ENCODE measurements at regions not wholly inside any gene's neighbourhood (a gene's known extent, or its start where the extent isn't known, plus 50 kb on each side); places are given as distances from the start of the nearest gene placed in this dataset.
"Not testable (repeated sequence)": the region's sequence is repeated elsewhere in the genome, so short reads cannot be mapped to it uniquely, and the experiment has no call there.

DNA sequence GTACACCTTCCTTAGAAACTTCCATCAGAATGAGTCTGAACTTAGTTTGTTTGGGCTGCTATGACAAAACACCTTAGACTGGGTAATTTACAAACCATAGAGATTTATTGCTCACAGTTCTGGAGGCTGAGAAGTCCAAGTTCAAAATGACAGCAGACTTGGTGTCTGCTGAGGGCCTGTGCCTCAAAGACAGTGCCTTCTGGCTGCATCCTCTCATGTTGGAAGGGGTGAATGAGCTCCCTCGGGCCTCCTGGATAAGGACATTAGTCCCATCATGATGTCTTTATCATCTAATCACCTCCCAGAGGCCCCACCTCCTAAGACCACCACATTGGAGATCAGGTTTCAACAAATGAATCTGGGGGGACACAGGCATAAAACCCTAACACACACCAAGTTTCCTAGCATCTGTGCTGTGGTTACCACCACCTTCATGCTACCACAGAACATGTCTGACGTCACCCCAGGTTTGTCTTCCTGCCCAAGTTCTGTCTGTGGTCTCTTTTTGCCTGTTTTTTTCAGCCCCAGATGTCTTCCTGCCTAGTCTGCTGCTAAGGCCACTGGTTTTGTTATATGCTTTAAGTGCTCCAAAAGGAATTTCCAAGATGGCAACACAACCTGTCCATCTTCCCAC is 150.9 kb upstream of the COBL start:
- no peak for DNase-seq

GRCh38 chr7:51459809-51460208 is 143.2 kb upstream of the COBL start:
- no peak for DNase-seq

- no peak for DNase-seq
These were observed 142.1 kb upstream of the COBL start for GRCh38 chr7:51458693-51459092.

DNA sequence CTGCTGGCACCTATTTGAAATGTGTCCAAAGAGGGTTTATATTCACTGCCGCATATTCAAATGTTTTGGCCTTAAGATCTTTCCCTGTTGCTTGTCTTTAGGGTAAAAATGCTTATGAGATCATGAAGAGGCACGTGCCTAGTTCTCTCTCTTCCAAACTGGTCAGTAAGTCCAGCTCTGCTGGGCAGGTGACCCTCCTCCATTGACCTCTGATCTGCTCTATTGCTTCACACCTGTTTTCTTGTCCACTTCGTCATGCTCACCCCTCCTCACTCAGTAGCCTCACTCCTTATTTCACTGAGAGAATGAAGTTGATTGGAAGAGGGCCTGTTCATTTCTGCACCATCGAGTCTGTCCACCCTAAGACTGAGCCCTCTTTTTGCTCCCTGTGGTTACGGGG is 140.5 kb upstream of the COBL start:
- DNase-seq, result peak; percentile 25

GRCh38 chr7:51456431-51457060 is 139.9 kb upstream of the COBL start:
- DNase-seq, result peak; percentile 75

- peak; percentile 82 for DNase-seq
These were observed 139.3 kb upstream of the COBL start for GRCh38 chr7:51455948-51456347.

DNA sequence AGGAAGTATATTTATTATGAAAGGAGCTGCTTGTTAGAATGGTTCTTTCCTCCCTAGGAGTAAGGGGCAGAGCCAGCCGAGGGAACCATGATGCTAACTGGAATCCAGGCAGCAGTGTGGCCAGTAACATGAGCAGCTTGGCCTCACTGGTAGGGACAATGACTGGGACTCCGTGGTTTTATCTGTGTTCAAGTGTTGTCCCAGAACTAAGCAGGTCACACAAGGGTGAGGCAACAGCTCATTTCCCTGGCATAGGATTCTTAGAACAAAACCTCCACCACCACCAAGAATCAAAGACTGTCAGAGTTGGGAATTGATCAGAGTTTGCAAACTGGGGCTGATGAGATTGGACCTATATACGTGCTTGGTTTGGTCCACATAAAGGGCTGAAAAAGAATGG is 138.9 kb upstream of the COBL start:
- DNase-seq, result peak; percentile 46

DNA sequence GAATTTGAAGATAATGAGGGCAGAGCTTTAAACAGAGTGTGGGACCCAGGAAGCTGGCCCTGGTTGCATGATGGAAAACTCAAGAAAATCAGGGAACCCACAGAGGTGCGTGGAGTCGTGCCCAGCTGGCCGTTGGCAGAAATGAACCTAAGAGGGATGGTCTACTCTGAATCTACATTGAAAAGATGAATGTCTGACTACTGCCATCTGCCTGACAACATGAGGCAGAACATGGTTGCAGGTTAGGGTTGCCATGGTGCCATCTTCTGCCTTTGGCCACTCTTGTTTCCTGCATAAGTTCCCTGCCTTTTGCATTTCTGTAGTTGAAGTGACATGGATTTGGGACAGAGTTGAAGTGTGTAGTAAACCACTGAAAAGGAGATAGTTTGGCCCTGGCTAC is 138.5 kb upstream of the COBL start:
- peak; percentile 51 for DNase-seq

DNA sequence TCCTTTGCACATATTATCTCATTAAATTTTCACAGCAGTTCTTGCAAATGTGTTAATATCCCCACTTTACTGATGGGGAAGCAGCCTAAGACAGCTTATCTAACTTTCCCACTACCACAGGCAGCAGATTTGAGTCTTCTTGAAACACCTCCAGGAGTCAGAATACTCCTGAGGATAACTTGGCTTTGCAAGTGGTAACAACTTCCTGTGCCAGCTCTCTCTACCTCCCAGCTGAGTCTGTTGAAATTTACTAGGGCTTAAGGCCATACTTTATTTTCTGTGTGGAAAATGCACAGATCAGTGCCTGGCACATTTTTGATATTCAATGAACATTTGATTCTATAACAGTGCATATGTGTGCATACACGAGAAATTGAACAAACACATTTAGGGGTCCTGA is 136.1 kb upstream of the COBL start:
- no peak for DNase-seq

DNA sequence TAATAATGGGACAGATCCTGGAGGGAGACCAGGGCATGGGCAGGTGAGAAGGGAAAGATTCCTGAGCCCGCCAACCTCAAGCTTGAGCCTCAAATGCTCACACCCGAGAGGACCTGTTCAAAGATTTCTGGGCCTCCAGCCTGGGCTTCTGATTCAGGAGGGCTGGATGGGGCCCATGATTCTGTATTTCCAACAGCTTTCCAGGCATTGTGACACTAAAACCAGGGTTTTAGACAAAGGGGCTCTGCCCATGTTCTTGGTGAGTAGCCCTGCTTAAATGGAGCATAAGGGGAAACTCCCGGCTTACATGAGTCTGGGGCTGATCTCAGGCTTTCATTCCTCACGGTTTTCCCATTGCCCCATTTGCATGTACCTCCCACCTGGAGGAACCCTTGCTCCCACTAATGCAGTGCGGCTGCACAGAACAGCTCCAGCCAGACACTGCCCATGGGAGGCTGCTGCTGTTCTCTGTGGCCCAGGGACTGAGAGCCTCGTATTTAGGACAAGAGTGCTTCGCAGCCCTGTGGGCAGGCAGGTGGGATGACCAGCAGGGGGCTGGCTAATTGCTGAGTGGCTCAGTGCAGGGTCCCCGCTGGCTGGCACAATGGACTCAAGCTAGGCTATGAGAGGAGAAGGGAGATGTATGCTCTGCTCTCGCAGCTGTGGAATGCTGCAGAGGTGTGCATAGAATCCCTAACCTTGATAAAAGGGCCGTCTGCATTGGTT is 135.3 kb upstream of the COBL start:
- DNase-seq, result no peak

- no peak for DNase-seq
These were observed 133.9 kb upstream of the COBL start for GRCh38 chr7:51450541-51450940.

DNA sequence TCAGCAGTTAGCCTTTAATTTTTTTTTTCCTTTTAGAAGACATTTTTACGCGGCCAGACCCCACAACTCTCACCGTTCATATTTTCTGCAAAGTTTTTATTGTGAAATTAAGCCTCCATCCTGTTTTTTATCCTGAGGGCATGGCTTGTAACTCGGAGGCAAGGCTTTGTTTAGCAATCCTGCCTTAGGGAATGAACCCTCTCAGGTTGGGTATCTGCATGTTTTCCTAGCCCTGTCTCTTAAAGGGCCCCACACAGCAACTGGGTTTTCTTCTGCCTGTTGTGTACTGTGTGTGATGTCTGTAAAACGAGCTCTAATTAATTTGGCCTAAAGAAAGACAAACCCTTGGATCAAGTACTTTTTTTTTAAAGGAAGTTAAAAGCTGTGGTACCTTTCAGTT is 130.2 kb upstream of the COBL start:
- no peak for DNase-seq

DNA sequence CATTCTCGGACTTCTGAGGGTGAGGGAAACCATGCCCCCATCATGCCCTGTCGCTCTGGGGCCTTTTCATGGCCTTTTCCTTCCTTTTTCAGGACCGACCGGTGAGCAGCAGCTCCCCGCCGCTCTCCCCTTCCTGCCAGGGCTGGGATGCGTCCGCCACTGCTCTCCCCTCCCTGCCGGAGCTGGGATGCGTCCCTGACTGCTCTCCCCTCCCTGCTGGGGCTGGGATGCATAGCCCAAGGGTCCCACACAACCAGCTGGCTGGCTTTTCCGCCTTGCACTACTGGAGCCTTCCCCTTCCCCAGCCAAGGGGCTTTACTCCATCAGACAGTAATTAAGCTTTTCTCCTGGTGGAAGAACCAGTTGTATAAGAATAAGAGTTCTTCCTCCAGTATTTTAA is 129.7 kb upstream of the COBL start:
- no peak for DNase-seq

DNA sequence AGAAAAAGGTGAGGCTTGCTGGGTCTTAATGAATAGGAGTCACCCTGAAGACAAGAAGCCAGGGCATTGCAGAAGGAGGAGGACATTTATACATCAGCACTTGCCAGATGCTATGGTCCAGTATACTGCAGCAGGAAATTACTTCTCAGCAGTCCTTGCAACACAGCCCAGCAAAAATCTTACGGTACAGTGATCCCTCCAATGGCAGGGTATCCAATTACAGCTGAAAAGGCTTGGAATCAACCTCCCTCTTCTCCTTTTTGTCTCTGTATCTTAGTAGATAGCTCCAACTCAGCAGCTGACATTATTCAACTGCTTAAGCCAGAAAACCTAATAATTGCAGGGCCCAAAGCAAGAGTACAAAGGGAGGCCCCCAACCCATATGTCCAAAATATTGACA is 128.3 kb upstream of the COBL start:
- DNase-seq, result peak; percentile 4

GRCh38 chr7:51430480-51431086 is 114.0 kb upstream of the COBL start:
- peak; percentile 66 for DNase-seq

DNA sequence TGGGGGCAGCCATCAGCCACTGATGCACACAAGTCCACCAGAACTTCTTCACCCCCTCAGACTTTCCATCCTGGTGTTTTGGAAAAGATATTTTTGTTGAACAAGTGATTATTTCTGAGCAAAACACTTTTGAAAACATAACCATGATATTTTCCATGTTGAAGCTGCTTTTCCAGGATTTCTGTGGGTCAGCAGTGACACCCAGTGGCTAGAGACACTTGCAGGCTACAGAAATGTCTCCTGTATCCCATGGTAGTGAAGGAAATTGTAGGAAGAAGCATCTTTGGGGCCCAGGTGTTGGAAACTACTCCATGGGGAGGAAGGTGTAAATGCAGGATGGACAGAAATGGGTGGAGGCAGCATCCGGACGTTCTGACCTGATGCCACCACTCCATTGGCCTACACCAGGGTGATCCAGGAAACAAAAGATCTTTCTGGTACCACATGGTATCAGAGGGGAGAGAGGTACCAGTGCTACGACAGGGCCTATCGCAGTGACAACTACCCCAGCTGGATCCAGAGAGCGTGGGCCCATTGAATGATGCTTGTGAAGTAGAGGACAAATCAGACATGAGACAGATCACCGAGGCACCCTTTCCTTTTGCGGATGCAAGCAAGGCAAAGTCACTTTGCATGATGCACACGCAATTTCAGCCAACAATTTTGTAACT is 111.7 kb upstream of the COBL start:
- DNase-seq, result peak; percentile 5

DNA sequence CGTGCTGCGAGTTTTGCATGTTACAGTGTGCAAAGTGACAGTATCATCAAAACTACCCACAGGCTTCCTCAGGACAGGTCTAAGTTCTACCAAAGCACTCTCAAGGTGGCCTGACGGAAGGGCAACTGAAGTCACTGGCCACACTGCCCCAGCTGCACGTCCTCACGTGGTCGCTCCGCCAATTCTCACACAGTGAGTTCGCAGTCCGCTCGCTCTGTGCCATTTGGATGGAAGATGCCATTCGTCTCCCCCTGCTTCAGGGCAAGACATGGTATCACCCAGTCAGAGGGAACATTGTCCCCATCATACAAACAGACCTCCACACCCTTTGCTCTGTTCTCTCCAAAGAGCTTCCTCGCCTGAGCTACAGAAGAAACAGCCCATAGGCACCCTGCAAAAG is 109.6 kb upstream of the COBL start:
- no peak for DNase-seq

GRCh38 chr7:51409934-51410333 is 93.3 kb upstream of the COBL start:
- not testable (repeated sequence) for DNase-seq

DNA sequence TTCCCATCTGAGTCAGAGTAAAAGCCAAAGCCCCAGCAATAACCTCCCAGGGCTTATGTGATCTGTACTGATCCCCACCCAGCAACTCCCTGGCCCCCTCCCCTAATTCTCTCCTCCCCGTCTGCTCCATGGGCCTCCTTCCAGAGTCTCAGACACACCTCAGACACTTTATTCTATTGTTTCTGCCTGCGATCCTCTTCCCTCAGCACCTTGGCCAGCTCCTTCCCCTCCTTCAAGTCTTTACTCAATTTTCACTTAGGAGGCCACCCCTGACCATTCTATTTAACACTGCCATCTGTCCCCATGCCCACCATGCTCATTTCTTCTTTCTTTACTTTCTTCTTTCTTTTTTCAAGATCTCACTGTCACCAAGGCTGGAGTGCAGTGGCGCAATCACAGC is 81.0 kb upstream of the COBL start:
- DNase-seq, result not testable (repeated sequence)

DNA sequence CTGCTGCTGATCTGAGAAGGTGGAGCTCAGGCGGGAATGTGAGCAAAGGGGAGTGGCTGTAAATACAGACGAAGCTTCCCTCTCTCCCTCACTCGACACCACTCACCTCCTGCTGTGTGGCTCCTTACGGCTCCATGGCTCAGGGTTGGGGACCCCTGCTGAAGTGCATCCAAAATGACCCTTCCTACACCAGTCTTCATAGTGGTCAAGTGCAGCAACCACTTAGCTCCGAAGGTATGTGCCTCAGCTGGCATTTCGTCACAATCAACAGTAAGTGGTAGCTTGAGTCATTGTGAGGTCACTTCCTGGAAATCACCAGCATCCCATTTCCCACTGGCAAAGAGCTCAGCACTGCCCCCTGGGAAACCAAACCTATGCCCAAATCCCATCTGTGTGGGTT is 76.4 kb upstream of the COBL start:
- DNase-seq, result not testable (repeated sequence)

GRCh38 chr7:51389952-51390351 is 73.3 kb upstream of the COBL start:
- DNase-seq, result not testable (repeated sequence)

GRCh38 chr7:51389216-51389812 is 72.7 kb upstream of the COBL start:
- DNase-seq, result not testable (repeated sequence)

GRCh38 chr7:51388241-51388640 is 71.6 kb upstream of the COBL start:
- not testable (repeated sequence) for DNase-seq
